ENCODE measurements at regions not wholly inside any gene's neighbourhood (a gene's known extent, or its start where the extent isn't known, plus 50 kb on each side); places are given as distances from the start of the nearest gene placed in this dataset.
"Not testable (repeated sequence)": the region's sequence is repeated elsewhere in the genome, so short reads cannot be mapped to it uniquely, and the experiment has no call there.

- Histone ChIP-seq H3K79me2 (ENCODE audit: insufficient read depth, low read length) (no peaks in the 10 kb centered on the region), H3K9me3 (ENCODE audit: insufficient read depth, low read depth, low read length) (no peaks in the 10 kb centered on the region), H4K20me1 (ENCODE audit: insufficient read depth, low read length) (no peaks in the 10 kb centered on the region), H3K4me2 (ENCODE audit: low read length) (no peak overlapping the region), H3K36me3 (ENCODE audit: insufficient read depth, low read length) (no peaks in the 10 kb centered on the region), H2AFZ (ENCODE audit: low read depth, low read length) (no peak overlapping the region), H3K9ac (ENCODE audit: low read length) (no peak overlapping the region), H3K4me1 (ENCODE audit: insufficient read depth, low read length) (no peaks in the 10 kb centered on the region), H3K27ac (ENCODE audit: low read depth, low read length) (no peak overlapping the region), H3K27me3 (ENCODE audit: insufficient read depth, low read length) (no peaks in the 10 kb centered on the region), H3K4me3 (ENCODE audit: insufficient read depth, low read depth, low read length) (no peak overlapping the region)
- Mint-ChIP-seq H3K36me3 (ENCODE audit: low read depth, unreplicated experiment) (no peaks in the 10 kb centered on the region), H3K27me3 (ENCODE audit: low read depth, unreplicated experiment) (peaks cover 13% of the 10 kb centered on the region), H3K4me1 (ENCODE audit: low read depth, unreplicated experiment) (no peaks in the 10 kb centered on the region), H3K9me3 (ENCODE audit: unreplicated experiment) (no peaks in the 10 kb centered on the region), H3K4me3 (ENCODE audit: unreplicated experiment) (no peak overlapping the region), H3K27ac (ENCODE audit: unreplicated experiment) (no peak overlapping the region)
- FAIRE-seq (no peak), DNase-seq (ENCODE audit: low read depth) (no peak)
- TF ChIP-seq EZH2 (IDR thresholded peaks at IDR 0.05; ENCODE audit: insufficient read depth, low read length) = no peak
- TF ChIP-seq CTCF (IDR thresholded peaks at IDR 0.05; ENCODE audit: insufficient read depth, low read depth, low read length) = no peak
Measured at GRCh38 chr1:213796525-213796924, 191.2 kb upstream of the PROX1 start.

- peaks cover 13% of the 10 kb centered on the region for H3K27me3 Mint-ChIP-seq (ENCODE audit: low read depth, unreplicated experiment)
- H3K36me3 ChIP-seq (ENCODE audit: insufficient read depth, low read length); H3K79me2 ChIP-seq (ENCODE audit: insufficient read depth, low read length); H3K36me3 Mint-ChIP-seq (ENCODE audit: low read depth, unreplicated experiment); FAIRE-seq; H3K4me3 ChIP-seq (ENCODE audit: insufficient read depth, low read depth, low read length); H3K27ac ChIP-seq (ENCODE audit: low read depth, low read length); H3K9me3 ChIP-seq (ENCODE audit: insufficient read depth, low read depth, low read length); H2AFZ ChIP-seq (ENCODE audit: low read depth, low read length); H3K27ac Mint-ChIP-seq (ENCODE audit: unreplicated experiment); H3K4me1 ChIP-seq (ENCODE audit: insufficient read depth, low read length); H3K4me2 ChIP-seq (ENCODE audit: low read length); H3K9me3 Mint-ChIP-seq (ENCODE audit: unreplicated experiment); H3K4me1 Mint-ChIP-seq (ENCODE audit: low read depth, unreplicated experiment); H3K4me3 Mint-ChIP-seq (ENCODE audit: unreplicated experiment); H3K27me3 ChIP-seq (ENCODE audit: insufficient read depth, low read length); H4K20me1 ChIP-seq (ENCODE audit: insufficient read depth, low read length); H3K9ac ChIP-seq (ENCODE audit: low read length); DNase-seq (ENCODE audit: low read depth): not testable (repeated sequence)
Measured at GRCh38 chr1:213808288-213808687, 179.5 kb upstream of the PROX1 start.

- H3K9ac ChIP-seq (ENCODE audit: low read length) = no peak overlapping the region
- H3K4me1 Mint-ChIP-seq (ENCODE audit: low read depth, unreplicated experiment) = no peaks in the 10 kb centered on the region
- H3K4me3 ChIP-seq (ENCODE audit: insufficient read depth, low read depth, low read length) = no peak overlapping the region
- TF ChIP-seq EZH2 (IDR thresholded peaks at IDR 0.05; ENCODE audit: insufficient read depth, low read length) = no peak
- TF ChIP-seq CTCF (IDR thresholded peaks at IDR 0.05; ENCODE audit: insufficient read depth, low read depth, low read length) = no peak
- no peak overlapping the region for H3K4me2 ChIP-seq (ENCODE audit: low read length)
- no peak overlapping the region for H2AFZ ChIP-seq (ENCODE audit: low read depth, low read length)
- H3K27ac Mint-ChIP-seq (ENCODE audit: unreplicated experiment) = no peak overlapping the region
- H4K20me1 ChIP-seq (ENCODE audit: insufficient read depth, low read length) = no peaks in the 10 kb centered on the region
- no peak for DNase-seq (ENCODE audit: low read depth)
- H3K27me3 ChIP-seq (ENCODE audit: insufficient read depth, low read length) = no peaks in the 10 kb centered on the region
- H3K27me3 Mint-ChIP-seq (ENCODE audit: low read depth, unreplicated experiment) = peaks cover 24% of the 10 kb centered on the region
- H3K27ac ChIP-seq (ENCODE audit: low read depth, low read length) = no peak overlapping the region
- H3K9me3 Mint-ChIP-seq (ENCODE audit: unreplicated experiment) = peaks cover 2% of the 10 kb centered on the region
- H3K79me2 ChIP-seq (ENCODE audit: insufficient read depth, low read length) = no peaks in the 10 kb centered on the region
- no peaks in the 10 kb centered on the region for H3K4me1 ChIP-seq (ENCODE audit: insufficient read depth, low read length)
- FAIRE-seq = no peak
- H3K36me3 ChIP-seq (ENCODE audit: insufficient read depth, low read length) = no peaks in the 10 kb centered on the region
- no peak overlapping the region for H3K4me3 Mint-ChIP-seq (ENCODE audit: unreplicated experiment)
- H3K9me3 ChIP-seq (ENCODE audit: insufficient read depth, low read depth, low read length) = no peaks in the 10 kb centered on the region
- H3K36me3 Mint-ChIP-seq (ENCODE audit: low read depth, unreplicated experiment) = no peaks in the 10 kb centered on the region
Measured at GRCh38 chr1:213817156-213817555, 170.6 kb upstream of the PROX1 start.
